Urothelium cell line (cell line): ENCODE measurements at regions not wholly inside any gene's neighbourhood (a gene's known extent, or its start where the extent isn't known, plus 50 kb on each side); places are given as distances from the start of the nearest gene placed in this dataset.
A peak's percentile ranks its signal among the peaks of the same experiment; 100 is the strongest.
"Not testable (repeated sequence)": the region's sequence is repeated elsewhere in the genome, so short reads cannot be mapped to it uniquely, and the experiment has no call there.

Source experiments
- DNase-seq: peaks from one replicate; pipeline ENCODE4 v3.0.0; 2011; ENCODE audit warnings: low spot score, mixed read lengths
- FAIRE-seq: peaks from 2 replicates; lab custom pipeline; 2011; peaks lifted over from hg19 to GRCh38; lab: Jason Lieb, UNC

DNA sequence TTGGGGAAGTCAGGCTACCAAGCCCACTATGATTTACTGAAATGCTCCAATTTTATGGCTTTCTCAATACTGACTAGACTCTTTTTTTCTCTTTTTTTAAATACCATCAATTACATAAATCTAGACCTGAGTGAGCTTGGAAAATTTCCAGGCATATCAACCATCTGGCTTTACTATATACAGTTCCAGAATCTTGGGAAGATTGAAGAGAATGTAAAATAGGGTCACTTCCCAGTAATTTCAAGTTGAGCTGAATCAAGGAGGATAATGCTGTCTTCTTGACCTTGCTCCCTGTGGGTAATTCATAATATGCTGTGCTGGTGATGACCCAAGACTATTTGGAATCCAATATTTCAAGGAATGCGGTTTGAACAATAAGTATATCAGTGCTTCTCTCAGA, 108.1 kb downstream of the MAP3K21 start:
- no peak for FAIRE-seq

DNA sequence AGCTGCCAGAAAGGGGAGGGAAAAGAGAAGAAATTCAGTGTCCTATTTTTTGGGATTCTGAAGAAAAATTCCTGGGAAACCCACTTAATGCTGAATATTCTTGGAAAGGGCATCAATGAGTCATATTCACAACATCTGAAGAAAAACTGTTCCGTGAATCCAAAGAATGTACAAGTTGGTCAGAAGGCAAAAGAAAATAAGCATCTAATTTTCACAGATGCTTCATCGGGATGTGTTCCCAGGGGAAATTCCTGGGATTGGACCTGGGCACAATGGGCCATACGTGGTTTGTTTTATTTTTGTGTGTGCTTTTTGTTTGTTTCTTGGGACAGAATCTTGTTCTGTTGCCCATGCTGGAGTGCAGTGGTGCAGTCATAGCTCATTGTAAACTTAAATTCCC, 112.2 kb downstream of the MAP3K21 start:
- FAIRE-seq: no peak
- no peak for DNase-seq

More for the DNA sequence above, 108.1 kb downstream of the MAP3K21 start:
- DNase-seq: no peak

DNA sequence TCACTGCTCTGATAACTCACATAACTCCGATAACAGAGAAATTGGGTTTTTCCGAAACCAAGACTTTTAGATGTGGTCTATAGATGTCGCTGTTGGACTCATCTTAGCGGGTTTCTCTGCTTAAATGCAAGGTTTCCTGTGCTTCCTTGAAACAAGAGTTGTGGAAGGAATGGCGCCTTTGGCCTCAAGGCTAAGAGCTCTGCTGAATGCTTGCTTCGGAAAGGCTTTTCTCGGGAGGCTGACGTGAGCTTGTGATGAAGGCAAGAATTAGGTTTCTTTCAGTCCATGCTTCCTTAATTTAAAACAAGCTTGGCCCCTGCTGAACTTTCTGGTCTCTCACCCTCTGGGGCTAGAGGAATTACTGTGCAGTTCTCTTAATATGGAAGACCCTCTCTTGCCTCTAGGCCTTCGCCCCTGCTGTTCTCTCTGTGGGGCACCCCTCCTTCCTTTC, 113.5 kb downstream of the MAP3K21 start:
- DNase-seq: peak; percentile 67
- no peak for FAIRE-seq

DNA sequence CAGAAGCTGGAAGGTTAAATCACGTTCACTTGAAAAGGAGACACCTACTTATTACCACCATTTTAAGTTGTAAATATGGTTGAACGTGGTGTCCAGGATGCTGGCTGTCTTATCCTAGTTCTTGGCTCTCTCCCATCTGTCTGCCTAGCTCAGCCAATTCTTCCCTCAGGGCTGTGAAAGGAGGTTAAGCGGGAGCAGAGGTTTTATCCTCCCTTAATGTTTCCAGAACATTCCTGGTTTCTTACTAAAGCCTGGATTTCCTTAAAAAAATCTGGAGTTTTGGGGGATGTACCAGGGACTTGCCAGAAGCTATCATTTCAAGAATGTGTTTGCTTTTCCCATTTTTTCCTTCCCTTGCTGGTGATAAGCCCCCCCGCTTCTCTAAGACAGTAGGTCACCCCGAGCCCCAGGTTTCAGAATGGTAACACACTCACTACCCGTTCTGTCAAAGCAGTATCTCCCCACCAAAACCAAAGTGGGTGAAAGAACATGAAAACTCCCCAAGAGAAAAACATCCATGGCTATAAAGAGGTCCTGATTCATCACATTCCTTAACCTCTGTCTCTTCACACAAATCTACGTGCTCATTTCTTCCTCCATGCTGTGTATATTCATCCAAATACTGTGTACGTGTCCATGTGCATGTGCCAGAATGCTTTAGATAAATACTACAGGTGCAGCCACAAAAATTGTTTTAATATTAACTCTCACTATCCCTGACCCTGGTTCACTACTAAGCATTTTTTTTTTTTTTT, 114.7 kb downstream of the MAP3K21 start:
- FAIRE-seq (no peak), DNase-seq (no peak)

DNA sequence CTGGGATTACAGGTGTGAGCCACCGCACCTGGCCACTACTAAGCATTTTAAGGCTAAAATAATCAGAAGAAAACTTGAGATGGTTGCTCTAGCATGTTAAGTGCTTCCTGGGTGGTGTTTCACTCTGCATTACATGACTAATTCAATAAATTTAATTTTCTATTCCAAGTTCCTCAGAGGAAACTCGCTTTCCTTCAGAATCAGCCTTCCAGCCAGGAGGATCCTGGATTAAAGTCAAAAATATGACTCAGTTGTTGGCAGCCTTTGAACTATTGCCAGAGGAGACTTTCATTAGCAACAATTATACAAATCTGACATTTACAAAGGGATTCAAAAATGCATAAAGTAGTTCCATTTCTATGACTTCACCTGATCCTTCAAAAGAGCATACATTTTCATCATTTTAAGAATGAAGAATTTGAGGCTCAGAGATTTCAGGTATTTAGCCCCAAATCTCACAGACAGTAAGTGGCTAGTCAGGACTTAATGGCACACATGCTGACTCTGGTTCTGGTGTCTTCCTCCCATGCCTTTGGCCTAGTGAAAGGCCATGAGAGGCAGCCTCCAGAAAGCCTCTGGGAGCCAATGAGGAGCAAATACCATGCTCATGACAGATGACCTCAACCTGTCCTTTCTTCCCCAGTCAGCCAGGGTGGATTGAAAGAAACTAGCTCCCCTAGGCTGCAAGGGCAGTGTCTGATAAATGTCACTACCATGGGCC, 115.7 kb downstream of the MAP3K21 start:
- FAIRE-seq: no peak
- DNase-seq: peak; percentile 46

DNA sequence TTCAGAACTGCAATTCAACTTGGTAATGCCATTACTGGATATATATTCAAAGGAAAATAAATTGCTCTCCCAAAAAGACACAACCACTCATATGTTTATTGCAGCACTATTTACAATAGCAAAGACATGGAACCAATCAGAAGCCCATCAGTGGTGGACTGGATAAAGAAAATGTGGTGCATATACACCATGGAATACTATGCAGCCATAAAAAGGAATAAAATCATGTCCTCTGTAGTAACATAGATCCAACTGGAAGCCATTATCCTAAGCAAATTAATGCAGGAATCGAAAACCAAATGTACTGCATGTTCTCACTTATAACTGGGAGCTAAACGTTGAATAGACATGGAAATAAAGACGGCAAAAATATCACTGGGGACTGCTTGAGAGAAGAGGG, 117.0 kb downstream of the MAP3K21 start:
- FAIRE-seq (no peak), DNase-seq (no peak)

DNA sequence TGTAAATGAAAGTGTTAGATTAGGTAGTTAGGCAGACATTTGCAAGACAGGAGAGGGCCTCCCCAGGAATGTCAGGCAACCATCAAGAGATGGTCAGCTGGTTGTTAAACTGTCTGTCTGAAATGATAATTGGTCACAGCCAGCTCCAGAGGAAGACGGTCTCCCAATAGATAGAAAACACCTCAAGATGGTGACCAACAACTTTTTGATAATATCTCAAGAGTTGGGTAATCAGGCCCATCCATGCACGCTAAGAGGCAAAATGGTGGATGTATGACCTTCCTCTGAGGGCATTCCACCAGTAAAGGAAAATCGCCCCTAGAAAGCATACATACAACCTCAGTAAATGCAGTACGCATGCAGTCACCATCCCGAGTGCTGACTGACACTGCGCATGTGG, 118.2 kb downstream of the MAP3K21 start:
- DNase-seq: no peak
- no peak for FAIRE-seq

DNA sequence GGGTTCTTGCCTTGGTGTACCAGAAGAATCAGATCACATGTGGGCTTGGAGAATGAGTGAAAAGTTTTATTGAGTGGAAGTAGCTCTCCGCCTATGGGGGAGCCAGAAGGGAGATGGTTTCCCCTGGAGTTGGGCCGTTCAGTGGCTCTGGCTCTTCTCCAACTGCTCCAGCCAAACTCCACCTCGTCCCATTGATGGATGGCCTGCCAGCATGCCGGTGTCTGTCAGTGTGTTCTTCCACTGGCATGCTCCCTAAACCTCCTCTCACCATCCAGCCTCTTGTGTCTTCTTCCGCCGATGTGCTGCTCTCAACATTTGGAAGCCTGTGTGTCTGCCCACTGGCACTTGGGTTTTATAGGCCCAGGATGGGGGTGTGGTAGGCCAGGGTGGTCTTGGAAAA, 119.4 kb downstream of the MAP3K21 start:
- FAIRE-seq (no peak), DNase-seq (no peak)

DNA sequence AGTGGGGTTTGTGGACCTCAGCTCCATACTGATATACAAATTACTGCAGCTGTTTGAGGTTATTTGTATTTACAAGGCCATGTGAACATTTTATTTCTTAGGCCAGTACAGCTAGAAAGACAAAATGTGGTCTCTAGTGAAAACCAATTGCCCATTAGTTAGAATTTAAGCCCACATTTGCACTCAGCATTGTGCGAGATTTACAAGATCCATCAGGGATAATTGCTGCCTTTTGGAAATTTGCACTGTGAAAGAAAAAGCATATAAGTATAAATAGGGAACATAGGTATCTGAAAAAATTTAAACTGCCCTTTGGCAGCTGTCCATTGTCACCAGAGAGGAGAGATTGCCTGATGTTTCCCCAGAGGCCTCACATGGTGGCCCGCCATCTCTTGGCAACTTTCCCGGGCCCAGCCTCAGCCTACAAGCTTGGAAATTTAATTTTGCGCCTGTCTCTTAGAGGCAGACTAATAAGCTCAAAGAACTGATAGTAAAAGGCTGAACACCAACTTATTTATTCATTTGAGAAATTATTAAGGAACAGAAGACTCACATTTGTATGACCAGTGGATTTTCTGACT, 120.7 kb downstream of the MAP3K21 start:
- no peak for FAIRE-seq
- no peak for DNase-seq

DNA sequence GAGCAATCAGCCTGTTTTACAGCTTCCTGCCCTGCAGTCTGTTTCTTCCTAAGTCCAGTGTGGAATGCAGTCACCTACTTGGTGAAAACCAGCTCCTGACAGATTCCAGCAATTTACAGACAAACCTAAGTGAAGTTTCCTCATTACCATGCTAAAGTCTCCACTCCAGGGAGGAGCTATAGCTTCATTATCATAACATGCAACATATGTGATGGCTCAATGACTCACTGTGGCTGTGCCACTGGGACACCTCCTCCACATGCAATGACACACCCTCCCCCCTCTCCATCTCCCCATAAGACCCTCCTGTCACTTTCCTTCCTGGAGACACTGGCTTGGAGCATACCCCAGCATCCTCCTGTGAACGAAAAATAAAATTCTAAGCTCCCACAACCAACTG, 125.2 kb downstream of the MAP3K21 start:
- FAIRE-seq: no peak
- no peak for DNase-seq

DNA sequence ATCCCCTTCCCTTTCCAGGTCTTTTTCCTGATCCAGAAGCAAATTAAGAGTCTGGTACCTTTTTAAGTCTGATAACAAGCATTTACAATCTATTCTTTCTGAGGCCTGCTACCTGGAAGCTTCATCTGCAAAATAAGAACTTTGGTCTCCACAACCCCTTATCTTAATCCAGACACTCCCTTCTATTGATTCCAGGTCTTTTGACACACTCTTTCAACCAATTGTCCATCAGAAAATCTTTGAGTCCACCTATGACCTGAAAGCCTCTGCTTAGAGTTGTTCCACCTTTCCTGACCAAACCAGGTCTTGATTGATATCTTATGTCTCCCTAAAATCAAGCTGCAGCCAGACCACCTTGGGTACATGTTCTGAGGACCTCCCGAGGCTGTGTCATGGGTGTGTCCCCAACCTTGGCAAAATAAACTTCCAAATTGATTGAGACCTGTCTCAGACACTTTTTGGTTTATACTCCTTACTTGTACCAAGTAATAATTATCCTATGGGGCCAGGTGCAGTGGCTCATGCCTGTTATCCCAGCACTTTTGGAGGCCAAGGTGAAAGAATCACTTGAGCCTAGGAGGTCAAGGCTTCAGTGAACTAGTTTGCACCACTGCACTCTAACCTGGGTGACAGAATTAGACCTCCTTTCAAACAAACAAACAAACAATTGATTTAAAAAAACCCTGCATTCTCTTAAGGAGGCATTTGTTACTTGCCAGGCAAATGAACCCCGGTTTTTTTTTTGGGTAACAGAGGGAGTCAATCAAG, 126.1 kb downstream of the MAP3K21 start:
- DNase-seq (no peak), FAIRE-seq (no peak)

DNA sequence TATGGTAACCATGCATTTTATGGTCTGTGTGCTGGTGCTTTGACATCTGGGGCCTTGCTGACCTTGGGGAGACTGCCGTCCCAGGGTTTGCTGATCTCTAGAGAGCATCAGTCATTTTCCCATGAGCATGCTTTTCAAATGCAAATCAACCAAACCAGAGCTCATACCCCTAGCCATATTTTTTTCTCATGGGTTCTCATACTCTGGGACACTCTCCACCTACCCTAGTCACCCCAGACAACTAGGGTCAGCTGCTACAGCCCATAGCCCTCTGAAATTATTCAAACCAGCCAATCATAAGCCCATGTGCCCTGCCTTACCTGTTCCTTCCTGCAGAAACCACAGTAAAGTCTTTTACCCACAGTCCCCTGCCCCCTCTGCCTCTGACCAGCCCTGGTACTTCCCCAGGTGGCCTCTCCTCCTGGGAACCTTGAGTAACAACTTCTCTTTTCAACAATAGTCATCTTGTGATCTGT, 132.0 kb downstream of the MAP3K21 start:
- FAIRE-seq (no peak), DNase-seq (no peak)

DNA sequence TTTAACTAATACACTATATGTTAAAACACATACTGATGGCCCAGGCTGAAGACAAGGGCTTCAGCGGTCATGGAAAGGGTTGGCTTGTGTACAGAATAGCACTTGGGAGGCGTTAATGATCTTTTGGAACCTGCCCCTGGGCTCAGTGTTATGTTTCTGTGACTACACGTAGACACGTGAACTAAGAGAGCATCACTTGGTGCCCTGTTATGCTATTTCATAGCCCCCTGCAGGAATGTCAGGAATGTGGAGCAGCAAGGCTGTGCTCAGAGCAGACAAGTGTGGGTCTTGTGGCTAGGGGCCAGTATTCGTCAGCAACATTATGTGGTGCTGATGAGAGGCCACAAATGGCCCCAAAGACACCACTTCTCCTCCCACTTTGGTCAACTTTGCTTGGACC, 132.4 kb downstream of the MAP3K21 start:
- FAIRE-seq: no peak
- DNase-seq: peak; percentile 76

DNA sequence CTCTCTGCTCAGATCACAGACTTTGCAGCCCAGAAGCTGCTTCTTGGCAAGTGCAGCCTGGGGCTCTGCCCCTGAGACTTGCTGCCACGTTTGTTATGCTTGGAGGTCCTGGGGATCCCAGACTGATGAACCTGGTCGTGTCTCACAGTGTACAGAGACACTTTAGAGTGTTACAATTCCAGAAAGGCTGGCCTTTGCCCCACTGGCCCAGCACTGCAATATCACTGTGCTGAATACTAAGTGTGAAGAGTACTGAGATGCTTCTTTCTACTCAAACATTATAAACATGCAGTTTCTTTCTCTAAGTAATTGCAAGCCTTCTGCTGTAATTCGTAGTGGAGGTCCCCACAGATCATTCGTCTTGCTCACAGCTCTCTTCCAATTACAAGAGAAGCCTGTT, 133.2 kb downstream of the MAP3K21 start:
- DNase-seq (no peak), FAIRE-seq (no peak)

DNA sequence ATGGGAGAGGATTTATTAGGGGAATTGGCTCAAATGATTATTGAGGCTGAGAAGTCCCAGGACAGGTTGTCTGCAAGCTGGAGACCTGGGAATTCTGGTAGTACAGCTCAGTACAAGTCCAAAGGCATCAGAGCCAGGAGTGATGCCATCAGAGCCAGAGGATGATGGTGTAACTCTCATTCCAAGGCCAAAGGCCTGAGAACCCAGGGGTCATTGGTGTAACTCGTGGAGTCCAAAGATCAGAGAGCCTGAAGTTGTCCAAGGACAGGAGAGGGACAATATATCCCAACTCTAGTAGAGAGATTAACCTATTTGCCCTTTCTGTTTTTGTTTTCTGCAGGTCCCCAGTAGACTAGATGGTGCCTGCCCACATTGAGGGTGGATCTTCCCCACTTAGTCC, 134.3 kb downstream of the MAP3K21 start:
- FAIRE-seq (no peak), DNase-seq (no peak)

DNA sequence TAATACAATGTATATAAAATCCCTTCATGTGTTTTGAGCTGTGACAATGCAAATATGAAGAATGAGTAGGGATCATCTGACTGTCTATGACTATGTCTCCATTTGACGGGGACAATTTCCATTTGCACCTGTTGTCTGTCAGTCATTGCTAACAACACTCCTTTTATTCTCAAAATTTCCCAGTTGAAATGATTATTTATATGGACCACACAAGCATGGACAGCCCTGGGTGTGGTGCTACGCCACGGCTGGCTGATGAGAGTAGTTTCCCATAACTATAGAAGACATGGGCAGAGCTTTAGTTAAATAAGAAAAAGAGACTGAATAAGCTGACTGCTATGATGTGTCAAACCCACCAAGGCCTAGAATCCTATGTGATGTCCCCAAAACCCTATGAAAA, 135.8 kb downstream of the MAP3K21 start:
- DNase-seq (no peak), FAIRE-seq (no peak)

DNA sequence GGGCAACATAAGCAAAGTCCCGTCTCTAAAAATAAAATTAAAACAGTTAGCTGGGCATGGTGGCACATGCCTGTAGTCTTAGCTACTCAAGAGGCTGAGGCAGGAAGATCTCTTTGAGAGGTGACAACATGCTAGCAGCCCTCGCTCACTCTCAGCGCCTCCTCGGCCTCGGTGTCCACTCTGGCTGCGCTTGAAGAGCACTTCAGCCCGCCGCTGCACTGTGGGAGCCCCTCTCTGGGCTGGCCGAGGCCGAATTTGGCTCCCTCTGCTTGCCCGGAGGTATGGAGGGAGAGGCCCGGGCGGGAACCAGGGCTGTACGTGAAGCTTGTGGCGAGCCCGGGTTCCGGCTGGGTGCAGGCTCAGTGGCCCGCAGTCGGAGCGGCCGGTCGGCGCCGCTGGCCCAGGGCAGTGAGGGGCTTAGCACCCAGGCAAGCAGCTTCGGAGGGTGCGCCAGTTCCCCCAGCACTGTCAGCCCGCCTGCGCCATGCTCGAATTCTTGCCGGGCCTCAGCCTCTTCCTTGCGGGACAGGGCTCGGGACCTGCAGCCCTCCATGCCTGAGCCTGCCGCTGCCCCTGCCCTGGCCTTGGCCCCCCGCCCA, 138.3 kb downstream of the MAP3K21 start:
- FAIRE-seq (no peak), DNase-seq (no peak)

DNA sequence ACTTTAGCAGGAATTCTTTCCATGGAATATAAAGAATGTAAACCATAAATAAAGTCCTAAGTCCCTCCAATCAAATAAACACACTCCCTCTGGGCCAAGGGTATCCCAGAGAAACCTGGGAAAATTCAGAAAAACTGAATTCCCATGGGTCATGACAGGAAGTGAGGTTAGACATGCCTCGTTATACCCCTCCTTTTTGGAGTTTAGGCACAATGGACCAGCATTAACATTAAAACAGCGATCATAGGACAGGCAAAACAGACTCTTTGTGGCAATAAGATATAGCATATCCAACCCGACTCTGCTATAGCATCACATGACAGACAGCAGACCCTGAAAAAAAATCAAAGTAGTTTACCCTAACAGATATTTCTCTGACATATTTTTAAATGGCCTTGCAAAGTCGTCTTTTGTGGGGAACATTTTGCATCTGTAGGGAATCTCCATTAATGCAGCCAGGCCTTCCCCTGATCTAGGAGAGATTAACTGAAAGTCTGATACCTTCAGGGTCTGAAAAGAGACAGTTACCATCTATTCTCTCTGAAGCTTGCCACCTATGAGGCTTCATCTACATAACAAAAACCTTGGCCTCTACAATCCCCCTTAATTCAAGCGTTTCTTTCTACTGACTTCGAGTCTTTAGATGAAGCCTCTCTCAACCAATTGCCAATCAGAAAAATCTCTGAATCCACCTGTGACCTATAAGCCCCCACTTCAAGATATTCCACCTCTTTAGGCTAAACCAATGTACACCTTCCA, 143.0 kb upstream of the KCNK1 start:
- no peak for DNase-seq
- no peak for FAIRE-seq

DNA sequence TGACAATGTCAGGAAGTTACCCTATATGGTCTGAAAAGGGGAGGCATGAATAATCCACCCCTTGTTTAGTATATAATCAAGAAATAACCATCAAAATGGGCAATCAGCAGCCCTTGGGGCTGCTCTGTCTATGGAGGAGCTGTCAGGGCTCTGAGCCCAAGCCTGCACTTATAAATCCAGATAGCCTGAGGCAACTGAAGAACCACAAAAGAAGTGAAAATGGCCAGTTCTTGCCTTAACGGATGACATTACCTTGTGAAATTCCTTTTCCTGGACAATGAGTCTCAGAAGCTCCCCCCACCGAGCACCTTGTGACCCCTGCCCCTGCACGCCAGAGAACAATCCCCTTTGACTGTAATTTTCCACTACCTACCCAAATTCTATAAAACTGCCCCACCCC, 142.1 kb upstream of the KCNK1 start:
- not testable (repeated sequence) for FAIRE-seq, DNase-seq

DNA sequence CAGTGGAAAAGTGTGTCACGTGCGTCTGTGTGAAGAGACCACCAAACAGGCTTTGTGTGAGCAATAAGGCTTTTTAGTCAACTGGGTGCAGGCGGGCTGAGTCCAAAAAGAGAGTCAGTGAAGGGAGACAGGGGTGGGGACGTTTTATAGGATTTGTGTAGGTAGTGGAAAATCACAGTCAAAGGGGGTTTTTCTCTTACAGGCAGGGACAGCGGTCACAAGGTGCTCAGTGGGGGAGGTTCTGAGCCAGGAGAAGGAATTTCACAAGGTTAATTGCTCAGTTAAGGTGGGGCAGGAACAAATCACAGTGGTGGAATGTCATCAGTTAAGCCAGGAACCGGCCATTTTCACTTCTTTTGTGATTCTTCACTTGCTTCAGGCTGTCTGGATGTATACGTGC, 141.1 kb upstream of the KCNK1 start:
- FAIRE-seq, DNase-seq: not testable (repeated sequence)
